ENCODE measurements at regions not wholly inside any gene's neighbourhood (a gene's known extent, or its start where the extent isn't known, plus 50 kb on each side); places are given as distances from the start of the nearest gene placed in this dataset.

- Histone ChIP-seq H3K4me1 (ENCODE audit: low read depth) (no peaks in the 10 kb centered on the region), H3K27ac (no peak overlapping the region), H3K36me3 (no peaks in the 10 kb centered on the region), H3K27me3 (no peaks in the 10 kb centered on the region), H3K9me3 (ENCODE audit: low read depth) (no peaks in the 10 kb centered on the region), H3K4me3 (no peak overlapping the region)
- DNase-seq (ENCODE audit: low read depth in 1 of 2, low spot score in 1 of 2), result no peak
- TF ChIP-seq CTCF (IDR thresholded peaks at IDR 0.05; ENCODE audit: low read depth, low read length), result no peak
These were observed 108.3 kb upstream of the SLC34A2 start for GRCh38 chr4:25547343-25547742.

- no peak for DNase-seq (ENCODE audit: low read depth in 1 of 2, low spot score in 1 of 2)
- TF ChIP-seq CTCF (IDR thresholded peaks at IDR 0.05; ENCODE audit: low read depth, low read length), result no peak
- Histone ChIP-seq H3K27me3 (no peaks in the 10 kb centered on the region), H3K4me3 (no peak overlapping the region), H3K4me1 (ENCODE audit: low read depth) (no peaks in the 10 kb centered on the region), H3K9me3 (ENCODE audit: low read depth) (no peaks in the 10 kb centered on the region), H3K27ac (no peak overlapping the region), H3K36me3 (no peaks in the 10 kb centered on the region)
These were observed 106.2 kb upstream of the SLC34A2 start for GRCh38 chr4:25549413-25549812.

- Histone ChIP-seq H3K27me3 (no peaks in the 10 kb centered on the region), H3K4me3 (no peak overlapping the region), H3K4me1 (ENCODE audit: low read depth) (no peaks in the 10 kb centered on the region), H3K27ac (no peak overlapping the region), H3K36me3 (no peaks in the 10 kb centered on the region), H3K9me3 (ENCODE audit: low read depth) (no peaks in the 10 kb centered on the region)
- no peak for DNase-seq (ENCODE audit: low read depth in 1 of 2, low spot score in 1 of 2)
- TF ChIP-seq CTCF (IDR thresholded peaks at IDR 0.05; ENCODE audit: low read depth, low read length), result no peak
These were observed 105.1 kb upstream of the SLC34A2 start for GRCh38 chr4:25550376-25551030.

GRCh38 chr4:25551605-25552004, 104.0 kb upstream of the SLC34A2 start:
- TF ChIP-seq CTCF (IDR thresholded peaks at IDR 0.05; ENCODE audit: low read depth, low read length), result no peak
- Histone ChIP-seq H3K4me3 (no peak overlapping the region), H3K4me1 (ENCODE audit: low read depth) (no peaks in the 10 kb centered on the region), H3K27ac (no peak overlapping the region), H3K27me3 (no peaks in the 10 kb centered on the region), H3K36me3 (no peaks in the 10 kb centered on the region), H3K9me3 (ENCODE audit: low read depth) (no peaks in the 10 kb centered on the region)
- DNase-seq (ENCODE audit: low read depth in 1 of 2, low spot score in 1 of 2), result no peak

- peak in 1 of 2 donors; percentile 11 for DNase-seq (ENCODE audit: low read depth in 1 of 2, low spot score in 1 of 2)
- H3K9me3 ChIP-seq (ENCODE audit: low read depth), result no peaks in the 10 kb centered on the region
- H3K36me3 ChIP-seq, result no peaks in the 10 kb centered on the region
- H3K4me3 ChIP-seq, result no peak overlapping the region
- H3K4me1 ChIP-seq (ENCODE audit: low read depth), result no peaks in the 10 kb centered on the region
- H3K27ac ChIP-seq, result no peak overlapping the region
- no peak for TF ChIP-seq CTCF (IDR thresholded peaks at IDR 0.05; ENCODE audit: low read depth, low read length)
- H3K27me3 ChIP-seq, result no peaks in the 10 kb centered on the region
These were observed 102.9 kb upstream of the SLC34A2 start for GRCh38 chr4:25552580-25553271.

Data from cardiac muscle cell (in vitro differentiated cells and primary cell).